Subcutaneous abdominal adipose tissue (tissue), 5 donors: ENCODE measurements at regions not wholly inside any gene's neighbourhood (a gene's known extent, or its start where the extent isn't known, plus 50 kb on each side); places are given as distances from the start of the nearest gene placed in this dataset.

Experiments used
- H3K27ac ChIP-seq: one replicate; pipeline ENCODE4 v1.7.0; 2013; ENCODE audit warnings: low read depth, mild to moderate bottlenecking, inconsistent platforms, low read length, moderate library complexity
- H3K27me3 ChIP-seq, 5 donors: one replicate each; pipeline ENCODE4 v1.7.0; 2013; ENCODE audit warnings: low read length in 5 of 5, inconsistent platforms in 1 of 5; ENCODE audit not compliant: control insufficient read depth in 5 of 5, insufficient read depth in 4 of 5
- H3K36me3 ChIP-seq, 5 donors: one replicate each; pipeline ENCODE4 v1.7.0; 2013; ENCODE audit warnings: low read length in 5 of 5; ENCODE audit not compliant: control insufficient read depth in 5 of 5, insufficient read depth in 5 of 5
- H3K4me1 ChIP-seq, 5 donors: one replicate each; pipeline ENCODE4 v1.7.0; 2013; ENCODE audit warnings: low read length in 5 of 5, mild to moderate bottlenecking in 3 of 5, moderate library complexity in 1 of 5; ENCODE audit not compliant: control insufficient read depth in 5 of 5, insufficient read depth in 5 of 5
- H3K4me3 ChIP-seq, 5 donors: one replicate each; pipeline ENCODE4 v1.7.0; 2013; ENCODE audit warnings: low read length in 5 of 5, low read depth in 1 of 5
- H3K9ac ChIP-seq, 5 donors: one replicate each; pipeline ENCODE4 v1.7.0; 2013; ENCODE audit warnings: low read length in 5 of 5, mild to moderate bottlenecking in 4 of 5, moderate library complexity in 3 of 5
- H3K9me3 ChIP-seq, 5 donors: one replicate each; pipeline ENCODE4 v1.7.0; 2013; ENCODE audit warnings: low read length in 5 of 5; ENCODE audit not compliant: control insufficient read depth in 5 of 5
- donor health status: healthy.
- donor health status: healthy.
- donor health status: healthy.
- donor health status: healthy.
- donor health status: healthy.

DNA sequence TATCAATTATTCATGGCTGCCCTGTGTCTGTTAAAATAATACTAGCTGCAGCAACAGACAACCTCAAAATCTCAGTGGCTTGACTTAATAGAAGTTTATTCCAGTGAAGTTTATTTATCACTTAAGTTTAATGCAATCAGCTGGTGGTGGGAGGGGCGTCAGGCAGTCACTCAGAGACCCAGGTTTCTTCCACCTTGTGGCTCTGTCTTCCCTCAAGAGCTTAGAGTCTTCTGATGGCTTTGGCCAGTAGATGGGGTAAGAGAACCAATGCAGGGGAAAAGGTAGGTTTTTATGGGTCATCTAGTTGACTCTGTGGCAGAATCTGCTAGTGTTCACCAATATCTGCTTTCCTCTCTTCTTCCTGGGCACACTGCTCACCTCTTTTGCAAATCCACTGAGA lies 668.9 kb downstream of the AACS start:
- H3K27ac ChIP-seq: no peak overlapping the region
- no peaks in the 10 kb centered on the region for H3K4me1 ChIP-seq
- no peak overlapping the region for H3K9ac ChIP-seq
- no peaks in the 10 kb centered on the region for H3K27me3 ChIP-seq
- H3K36me3 ChIP-seq: no peaks in the 10 kb centered on the region
- peaks cover 0 to 17% (median 15%) of the 10 kb centered on the region in 5 donors for H3K9me3 ChIP-seq
- H3K4me3 ChIP-seq: no peak overlapping the region

- no peaks in the 10 kb centered on the region for H3K27me3 ChIP-seq
- no peak overlapping the region for H3K4me3 ChIP-seq
- no peaks in the 10 kb centered on the region for H3K36me3 ChIP-seq
- H3K9ac ChIP-seq: no peak overlapping the region
- H3K4me1 ChIP-seq: no peaks in the 10 kb centered on the region
- H3K9me3 ChIP-seq: peaks cover 0 to 24% (median 13%) of the 10 kb centered on the region in 5 donors
- no peak overlapping the region for H3K27ac ChIP-seq
Observed at GRCh38 chr12:125738211-125738610, 673.0 kb downstream of the AACS start.

DNA sequence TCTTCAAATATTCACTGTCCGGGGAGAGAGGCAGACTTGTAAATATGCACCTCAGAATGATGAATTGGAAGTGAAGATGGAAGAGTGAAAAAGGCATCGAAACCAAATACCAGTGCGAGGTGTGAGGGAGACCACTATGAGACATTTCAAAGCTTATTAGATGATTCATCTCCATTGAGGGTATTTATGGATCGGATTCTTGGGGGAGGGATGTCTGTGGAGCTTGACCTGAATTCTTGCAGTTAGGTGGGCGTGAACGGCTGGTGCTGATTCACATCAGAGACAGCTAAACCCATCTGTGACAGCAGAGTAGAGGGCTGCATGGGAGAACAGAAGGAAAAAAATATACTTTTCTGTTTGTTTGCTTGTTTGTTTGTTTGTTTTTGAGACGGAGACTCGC lies 677.2 kb downstream of the AACS start:
- H3K9me3 ChIP-seq: peaks cover 0 to 9% (median 3%) of the 10 kb centered on the region in 5 donors
- no peak overlapping the region for H3K27ac ChIP-seq
- no peak overlapping the region for H3K4me3 ChIP-seq
- no peaks in the 10 kb centered on the region for H3K4me1 ChIP-seq
- H3K27me3 ChIP-seq: peaks cover 0 to 3% (median 0%) of the 10 kb centered on the region in 5 donors
- no peak overlapping the region for H3K9ac ChIP-seq
- H3K36me3 ChIP-seq: no peaks in the 10 kb centered on the region

DNA sequence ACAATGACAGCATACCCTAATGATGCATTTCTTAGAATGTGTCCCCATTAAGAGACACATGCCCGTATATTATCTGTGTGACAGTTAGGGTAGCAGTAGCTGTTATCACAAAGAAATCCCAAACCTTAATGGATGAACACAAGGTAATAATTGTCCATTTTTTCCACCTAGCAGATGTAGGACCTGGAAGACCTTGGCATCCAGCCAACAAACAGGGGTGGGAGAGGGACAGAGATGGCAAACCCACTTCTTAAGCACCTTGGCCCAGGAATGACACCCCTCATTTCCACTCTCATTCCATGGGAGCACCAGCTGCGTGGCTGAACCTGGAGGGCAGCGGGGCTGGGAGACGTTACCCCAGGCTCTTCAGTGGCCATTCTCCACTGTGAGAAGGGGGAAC lies 679.0 kb downstream of the AACS start:
- Histone ChIP-seq H3K36me3 (no peaks in the 10 kb centered on the region), H3K27ac (no peak overlapping the region), H3K4me3 (no peak overlapping the region), H3K27me3 (peaks cover 0 to 3% (median 0%) of the 10 kb centered on the region in 5 donors), H3K4me1 (no peaks in the 10 kb centered on the region), H3K9ac (no peak overlapping the region), H3K9me3 (peaks cover 0 to 9% (median 1%) of the 10 kb centered on the region in 5 donors)

DNA sequence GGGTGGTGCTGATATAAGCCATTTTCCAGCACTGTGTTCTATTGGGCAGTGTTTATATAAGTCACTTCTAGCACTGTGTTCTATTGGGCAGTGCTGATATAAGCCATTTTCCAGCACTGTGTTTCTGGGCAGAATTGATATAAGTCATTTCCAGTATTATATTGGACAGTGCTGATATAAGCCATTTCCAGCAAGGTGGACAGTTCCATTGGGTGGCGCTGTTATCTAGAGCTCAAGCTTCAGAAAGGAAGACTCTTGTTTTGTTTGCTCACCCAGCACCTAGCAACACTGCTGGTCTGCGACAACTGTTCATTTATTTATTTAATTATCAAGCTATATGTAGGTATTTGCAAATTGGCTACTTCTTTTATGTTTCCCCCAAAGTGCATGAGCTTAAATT lies 690.3 kb downstream of the AACS start:
- no peaks in the 10 kb centered on the region for H3K36me3 ChIP-seq
- no peaks in the 10 kb centered on the region for H3K4me1 ChIP-seq
- H3K27ac ChIP-seq: no peak overlapping the region
- H3K9ac ChIP-seq: no peak overlapping the region
- H3K4me3 ChIP-seq: no peak overlapping the region
- H3K9me3 ChIP-seq: no peaks in the 10 kb centered on the region
- H3K27me3 ChIP-seq: no peaks in the 10 kb centered on the region

DNA sequence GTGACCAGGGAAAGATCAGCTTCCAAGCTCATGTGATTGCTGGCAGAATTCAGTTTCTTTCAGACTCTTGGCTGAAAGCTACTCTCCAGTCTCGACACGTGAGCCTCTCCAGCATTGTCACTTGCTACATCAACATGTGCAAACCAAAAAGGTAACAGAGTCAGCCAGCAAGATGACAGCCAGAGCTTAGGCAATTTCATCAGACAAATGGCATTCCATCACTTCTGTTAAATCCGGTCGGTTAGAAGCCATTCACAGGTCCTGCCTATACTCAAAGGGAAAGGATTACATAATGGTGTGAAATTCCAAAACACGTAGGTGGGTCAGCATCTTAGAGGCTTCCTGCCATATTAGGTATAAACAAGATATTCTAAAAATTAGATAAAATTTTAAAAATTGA lies 700.9 kb downstream of the AACS start:
- Histone ChIP-seq H3K4me3 (no peak overlapping the region), H3K36me3 (no peaks in the 10 kb centered on the region), H3K27me3 (peaks cover 0 to 2% (median 0%) of the 10 kb centered on the region in 5 donors), H3K27ac (no peak overlapping the region), H3K9ac (no peak overlapping the region), H3K9me3 (peaks cover 0 to 3% (median 0%) of the 10 kb centered on the region in 5 donors), H3K4me1 (no peaks in the 10 kb centered on the region)

DNA sequence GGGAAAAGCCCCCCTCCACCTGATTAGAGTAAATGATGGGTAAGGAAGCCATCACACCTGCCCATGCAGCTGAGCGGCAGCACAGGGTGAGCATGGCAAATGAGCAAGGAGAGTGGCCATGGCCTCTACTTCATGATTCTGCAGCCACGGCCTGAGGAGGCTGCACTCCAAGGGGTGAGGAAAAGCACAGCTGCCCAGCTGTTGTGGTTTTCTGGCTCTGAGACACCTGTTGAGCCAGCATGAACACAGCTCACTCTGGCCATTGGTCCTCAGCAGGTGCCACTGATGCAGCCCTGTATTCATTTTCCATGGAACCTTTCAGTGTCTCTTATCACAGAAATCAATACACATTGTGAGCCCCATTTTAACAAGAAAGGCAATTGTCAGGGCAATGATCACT lies 707.2 kb downstream of the AACS start:
- Histone ChIP-seq H3K27me3 (peaks cover 0 to 2% (median 0%) of the 10 kb centered on the region in 5 donors), H3K36me3 (no peaks in the 10 kb centered on the region), H3K9ac (no peak overlapping the region), H3K9me3 (peaks cover 0 to 3% (median 0%) of the 10 kb centered on the region in 5 donors), H3K4me3 (no peak overlapping the region), H3K4me1 (no peaks in the 10 kb centered on the region), H3K27ac (no peak overlapping the region)

DNA sequence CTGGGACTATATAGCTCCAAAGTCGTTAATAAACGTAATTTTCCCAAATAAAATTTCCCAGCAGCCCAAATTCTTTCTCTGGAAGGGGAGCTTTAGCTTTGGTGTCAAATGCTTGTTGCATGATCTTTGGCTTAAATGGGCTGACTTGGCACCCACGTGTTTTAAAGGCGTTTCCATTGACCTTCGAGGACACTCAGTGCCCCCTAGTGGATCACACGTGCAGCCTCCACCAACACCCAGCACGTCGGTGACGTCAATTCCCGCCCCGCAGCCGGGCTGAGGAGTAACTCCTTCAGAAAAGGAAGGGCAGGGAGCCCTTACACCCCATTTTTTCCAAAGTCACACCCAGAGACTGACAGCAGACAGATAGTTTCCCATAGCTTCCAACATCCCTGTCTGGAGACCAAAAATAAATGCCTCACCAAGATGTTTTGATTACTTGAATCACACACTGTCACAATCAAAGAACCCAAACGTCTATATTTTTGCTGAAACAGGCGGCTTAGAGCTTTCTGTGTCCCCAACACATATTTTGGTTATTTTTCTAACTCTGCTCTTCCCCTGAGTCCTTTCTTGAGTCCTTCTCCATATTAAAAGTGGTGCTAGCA lies 707.9 kb downstream of the AACS start:
- no peaks in the 10 kb centered on the region for H3K4me1 ChIP-seq
- peaks cover 0 to 2% (median 0%) of the 10 kb centered on the region in 5 donors for H3K27me3 ChIP-seq
- no peak overlapping the region for H3K9ac ChIP-seq
- H3K36me3 ChIP-seq: no peaks in the 10 kb centered on the region
- no peak overlapping the region for H3K27ac ChIP-seq
- H3K4me3 ChIP-seq: no peak overlapping the region
- H3K9me3 ChIP-seq: peaks cover 0 to 3% (median 0%) of the 10 kb centered on the region in 5 donors

DNA sequence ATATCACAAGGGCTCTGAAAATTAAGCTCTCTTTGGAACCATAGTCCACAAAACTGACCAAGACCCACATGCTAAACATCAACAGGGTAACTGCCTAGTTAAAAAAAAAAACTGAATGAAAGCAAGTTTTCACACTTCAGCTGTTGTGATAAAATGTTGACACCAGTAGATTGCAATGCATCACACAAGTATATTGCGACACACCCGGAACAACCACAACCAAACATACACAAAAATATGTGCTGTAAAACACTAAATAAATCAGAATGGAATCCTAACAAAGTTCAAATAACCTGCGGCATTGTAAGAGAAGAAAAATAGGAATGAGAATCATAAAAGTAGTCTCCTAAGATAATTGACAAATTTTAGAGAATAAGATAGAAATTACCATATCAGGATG lies 710.3 kb downstream of the AACS start:
- Histone ChIP-seq H3K27ac (no peak overlapping the region), H3K9ac (no peak overlapping the region), H3K36me3 (no peaks in the 10 kb centered on the region), H3K27me3 (peaks cover 0 to 2% (median 0%) of the 10 kb centered on the region in 5 donors), H3K9me3 (no peaks in the 10 kb centered on the region), H3K4me3 (no peak overlapping the region), H3K4me1 (no peaks in the 10 kb centered on the region)

DNA sequence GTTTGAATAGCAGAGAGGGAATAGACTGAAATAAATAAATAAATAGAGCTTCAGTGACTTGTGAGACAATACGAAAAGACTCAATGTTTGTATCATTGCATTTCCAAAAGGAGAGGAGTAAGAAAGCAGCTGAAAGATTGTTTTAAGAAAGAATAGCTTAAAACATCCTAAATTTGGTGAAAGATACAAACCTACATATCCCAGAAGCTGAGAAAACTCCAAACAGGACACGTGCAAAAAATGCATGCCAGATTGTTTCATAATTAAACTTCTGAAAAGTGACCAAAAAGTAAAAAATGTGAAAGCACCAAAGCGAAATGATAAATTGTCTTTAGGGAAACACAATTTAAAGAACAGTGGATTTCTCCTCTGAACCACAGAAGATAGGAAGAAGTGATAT lies 711.0 kb downstream of the AACS start:
- Histone ChIP-seq H3K36me3 (no peaks in the 10 kb centered on the region), H3K9me3 (no peaks in the 10 kb centered on the region), H3K4me3 (no peak overlapping the region), H3K27ac (no peak overlapping the region), H3K27me3 (peaks cover 0 to 2% (median 0%) of the 10 kb centered on the region in 5 donors), H3K9ac (no peak overlapping the region), H3K4me1 (no peaks in the 10 kb centered on the region)
